ENCODE measurements at regions not wholly inside any gene's neighbourhood (a gene's known extent, or its start where the extent isn't known, plus 50 kb on each side); places are given as distances from the start of the nearest gene placed in this dataset.
"Not testable (repeated sequence)": the region's sequence is repeated elsewhere in the genome, so short reads cannot be mapped to it uniquely, and the experiment has no call there.

- Histone ChIP-seq H3K4me2 (replicated peaks; ENCODE audit: extremely low read depth, low read length, poor library complexity, severe bottlenecking) (no peak overlapping the region), H3K9me3 (replicated peaks in 1 of 2; ENCODE audit: control insufficient read depth in 1 of 2, insufficient read depth in 1 of 2, low read length in 2 of 2) (no peaks in the 10 kb centered on the region), H3K27ac (ENCODE audit: low read depth in 1 of 2, low read length in 2 of 2) (no peak overlapping the region), H2AFZ (ENCODE audit: insufficient read depth, low read depth, low read length, poor library complexity, severe bottlenecking) (no peak overlapping the region), H3K36me3 (replicated peaks in 1 of 2; ENCODE audit: control insufficient read depth in 1 of 2, insufficient read depth in 2 of 2, low read length in 2 of 2) (no peaks in the 10 kb centered on the region), H3K4me1 (ENCODE audit: control insufficient read depth in 1 of 2, insufficient read depth in 2 of 2, low read length in 2 of 2) (no peaks in the 10 kb centered on the region), H3K79me2 (ENCODE audit: insufficient read depth, low read length) (no peaks in the 10 kb centered on the region), H3K4me3 (replicated peaks in 1 of 3; ENCODE audit: low read depth in 2 of 3, low read length in 3 of 3) (no peak overlapping the region), H3K9ac (ENCODE audit: insufficient read depth, low read length, poor library complexity, severe bottlenecking) (no peak overlapping the region), H3K27me3 (ENCODE audit: control insufficient read depth in 2 of 2, insufficient read depth in 2 of 2, low read length in 2 of 2) (no peaks in the 10 kb centered on the region), H4K20me1 (ENCODE audit: insufficient read depth, low read length) (no peaks in the 10 kb centered on the region)
- intact Hi-C loops (cut with micrococcal nuclease), result no loop called here
- Mint-ChIP-seq H3K27ac (no peak overlapping the region), H3K4me3 (no peak overlapping the region), H3K36me3 (no peaks in the 10 kb centered on the region), H3K9me3 (peaks cover 0 to 14% (median 4%) of the 10 kb centered on the region in 7 donors), H3K4me1 (no peaks in the 10 kb centered on the region), H3K27me3 (ENCODE audit: low read depth in 3 of 3) (no peaks in the 10 kb centered on the region)
- no peak for TF ChIP-seq CTCF (IDR thresholded peaks at IDR 0.05)
- 100% methylated on average over 1 of the region's 3 CpGs for whole genome bisulfite sequencing (ENCODE audit: insufficient coverage)
- no peak for DNase-seq
Measured at GRCh38 chr2:40690525-40690924, 238.6 kb upstream of the SLC8A1 start.

GRCh38 chr2:40700231-40700954 lies 248.5 kb upstream of the SLC8A1 start:
- H3K4me1 ChIP-seq (ENCODE audit: control insufficient read depth in 1 of 2, insufficient read depth in 2 of 2, low read length in 2 of 2), result no peaks in the 10 kb centered on the region
- Mint-ChIP-seq H3K4me3 (no peak overlapping the region), H3K36me3 (no peaks in the 10 kb centered on the region), H3K27ac (no peak overlapping the region), H3K4me1 (no peaks in the 10 kb centered on the region), H3K9me3 (peaks cover 0 to 3% (median 0%) of the 10 kb centered on the region in 7 donors), H3K27me3 (ENCODE audit: low read depth in 3 of 3) (peaks cover 0 to 3% (median 0%) of the 10 kb centered on the region in 3 donors)
- H3K4me2 ChIP-seq (replicated peaks; ENCODE audit: extremely low read depth, low read length, poor library complexity, severe bottlenecking), result no peak overlapping the region
- DNase-seq, result no peak
- H3K4me3 ChIP-seq (replicated peaks in 1 of 3; ENCODE audit: low read depth in 2 of 3, low read length in 3 of 3), result no peak overlapping the region
- H4K20me1 ChIP-seq (ENCODE audit: insufficient read depth, low read length), result no peaks in the 10 kb centered on the region
- WGBS (ENCODE audit: insufficient coverage), result 76% methylated on average over 5 of the region's 5 CpGs
- no peak overlapping the region for H3K9ac ChIP-seq (ENCODE audit: insufficient read depth, low read length, poor library complexity, severe bottlenecking)
- H3K36me3 ChIP-seq (replicated peaks in 1 of 2; ENCODE audit: control insufficient read depth in 1 of 2, insufficient read depth in 2 of 2, low read length in 2 of 2), result no peaks in the 10 kb centered on the region
- no peak overlapping the region for H3K27ac ChIP-seq (ENCODE audit: low read depth in 1 of 2, low read length in 2 of 2)
- no peaks in the 10 kb centered on the region for H3K9me3 ChIP-seq (replicated peaks in 1 of 2; ENCODE audit: control insufficient read depth in 1 of 2, insufficient read depth in 1 of 2, low read length in 2 of 2)
- no peak for TF ChIP-seq CTCF (IDR thresholded peaks at IDR 0.05)
- no peaks in the 10 kb centered on the region for H3K27me3 ChIP-seq (ENCODE audit: control insufficient read depth in 2 of 2, insufficient read depth in 2 of 2, low read length in 2 of 2)
- no peak overlapping the region for H2AFZ ChIP-seq (ENCODE audit: insufficient read depth, low read depth, low read length, poor library complexity, severe bottlenecking)
- no peaks in the 10 kb centered on the region for H3K79me2 ChIP-seq (ENCODE audit: insufficient read depth, low read length)
- intact Hi-C loops (cut with micrococcal nuclease), result no loop called here

GRCh38 chr2:40712197-40712894 lies 260.5 kb upstream of the SLC8A1 start:
- H3K36me3 ChIP-seq (replicated peaks in 1 of 2; ENCODE audit: control insufficient read depth in 1 of 2, insufficient read depth in 2 of 2, low read length in 2 of 2); H3K4me1 Mint-ChIP-seq; DNase-seq; H4K20me1 ChIP-seq (ENCODE audit: insufficient read depth, low read length); H3K4me3 Mint-ChIP-seq; H3K27me3 Mint-ChIP-seq (ENCODE audit: low read depth in 3 of 3); H3K4me3 ChIP-seq (replicated peaks in 1 of 3; ENCODE audit: low read depth in 2 of 3, low read length in 3 of 3); H2AFZ ChIP-seq (ENCODE audit: insufficient read depth, low read depth, low read length, poor library complexity, severe bottlenecking); intact Hi-C loops (cut with micrococcal nuclease); H3K9me3 ChIP-seq (replicated peaks in 1 of 2; ENCODE audit: control insufficient read depth in 1 of 2, insufficient read depth in 1 of 2, low read length in 2 of 2); H3K79me2 ChIP-seq (ENCODE audit: insufficient read depth, low read length); H3K27me3 ChIP-seq (ENCODE audit: control insufficient read depth in 2 of 2, insufficient read depth in 2 of 2, low read length in 2 of 2); H3K9ac ChIP-seq (ENCODE audit: insufficient read depth, low read length, poor library complexity, severe bottlenecking); H3K27ac Mint-ChIP-seq; H3K4me2 ChIP-seq (replicated peaks; ENCODE audit: extremely low read depth, low read length, poor library complexity, severe bottlenecking); H3K4me1 ChIP-seq (ENCODE audit: control insufficient read depth in 1 of 2, insufficient read depth in 2 of 2, low read length in 2 of 2); H3K27ac ChIP-seq (ENCODE audit: low read depth in 1 of 2, low read length in 2 of 2); H3K36me3 Mint-ChIP-seq: not testable (repeated sequence)
- WGBS (ENCODE audit: insufficient coverage), result 100% methylated on average over 3 of the region's 7 CpGs
- H3K9me3 Mint-ChIP-seq, result peaks cover 0 to 15% (median 6%) of the 10 kb centered on the region in 7 donors
